Stimulated activated CD8-positive, alpha-beta memory T cell treated with anti-CD3 and anti-CD28 coated beads, Interleukin-12 subunit alpha, Interleukin-12 subunit beta, amount 100 ng/mL, for 1 hour (primary cell): ENCODE measurements at regions not wholly inside any gene's neighbourhood (a gene's known extent, or its start where the extent isn't known, plus 50 kb on each side); places are given as distances from the start of the nearest gene placed in this dataset.

Experiments
- DNase-seq: peaks from one replicate; pipeline ENCODE4 v3.0.0-alpha.2; 2020; ENCODE audit warnings: low read depth

DNA sequence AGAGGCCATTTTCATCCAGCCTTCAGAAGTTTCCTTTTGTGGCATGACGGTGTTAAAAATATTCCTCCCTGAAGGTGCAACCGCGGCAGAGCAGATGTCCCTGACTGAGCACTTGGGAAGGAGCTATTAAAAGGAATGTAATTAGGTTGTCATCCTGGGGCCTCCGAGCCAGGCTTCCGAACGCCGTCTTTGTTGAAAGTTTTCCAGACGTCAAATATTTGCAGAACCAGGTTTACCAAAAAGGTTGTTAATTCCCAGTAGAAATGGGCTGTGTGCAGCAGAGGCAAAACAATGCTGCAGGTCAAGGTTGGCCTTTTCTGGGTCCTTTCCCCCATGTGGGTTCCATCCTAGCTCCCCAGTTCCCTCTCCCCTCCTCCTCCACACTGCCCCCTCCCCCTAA is 88.8 kb upstream of the CALM2 start:
- no peak for DNase-seq

DNA sequence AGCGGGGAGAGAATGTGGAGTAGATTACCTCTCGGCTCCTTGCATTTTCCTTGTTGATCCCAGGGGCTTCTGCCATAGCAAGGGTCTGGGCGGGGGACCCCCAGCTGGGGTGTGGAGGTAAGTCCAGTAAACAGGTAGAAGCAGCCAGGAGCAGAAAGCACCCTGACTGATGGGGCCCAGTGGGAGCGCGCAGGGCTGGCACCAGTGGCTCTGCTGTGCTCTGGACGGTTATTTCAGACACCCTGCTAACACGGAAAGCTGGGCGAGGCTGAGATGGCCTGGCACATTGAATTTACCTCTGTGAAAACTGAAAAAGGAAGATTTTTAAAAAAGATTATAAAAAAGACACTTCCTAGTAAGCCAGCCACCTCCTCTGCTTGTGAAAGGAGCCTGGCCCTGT is 88.4 kb upstream of the CALM2 start:
- no peak for DNase-seq

DNA sequence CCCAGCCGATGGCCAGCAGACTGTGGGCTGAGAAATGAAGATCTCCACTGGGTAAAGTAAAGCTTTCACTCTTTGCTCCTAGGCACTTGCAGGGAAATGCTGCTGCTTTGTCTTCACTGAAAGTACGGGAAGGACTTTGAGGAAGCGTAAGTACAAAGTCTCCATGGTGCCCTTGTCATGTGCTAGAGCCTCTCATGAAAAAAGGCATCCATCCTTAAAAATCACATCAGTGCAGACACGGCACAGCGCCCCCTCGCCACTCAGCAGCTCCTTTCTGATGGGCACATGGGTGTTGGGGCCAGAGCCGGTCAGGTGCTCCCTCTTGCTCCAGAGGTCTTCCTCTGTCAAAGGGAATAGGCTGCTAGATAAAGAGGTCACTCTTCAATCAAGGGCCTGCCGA is 87.8 kb upstream of the CALM2 start:
- DNase-seq = no peak

DNA sequence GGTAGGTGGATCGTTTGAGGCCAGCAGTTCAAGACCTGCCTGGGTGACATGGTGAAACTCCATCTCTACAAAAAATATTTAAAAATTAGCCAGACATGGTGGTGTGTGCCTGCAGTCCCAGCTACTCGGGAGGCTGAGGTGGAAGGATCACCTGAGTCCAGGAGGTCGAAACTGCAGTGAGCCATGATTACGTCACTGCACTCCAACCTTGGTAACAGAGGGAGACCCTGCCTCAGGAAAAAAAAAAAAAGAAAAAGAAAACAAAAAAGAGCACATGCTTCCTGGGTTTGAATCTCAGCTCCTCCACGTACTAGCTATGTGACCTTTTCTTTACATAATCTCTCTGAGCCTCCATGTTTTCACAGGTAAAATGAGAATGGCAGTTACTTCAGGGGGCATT is 86.3 kb upstream of the CALM2 start:
- DNase-seq = no peak

DNA sequence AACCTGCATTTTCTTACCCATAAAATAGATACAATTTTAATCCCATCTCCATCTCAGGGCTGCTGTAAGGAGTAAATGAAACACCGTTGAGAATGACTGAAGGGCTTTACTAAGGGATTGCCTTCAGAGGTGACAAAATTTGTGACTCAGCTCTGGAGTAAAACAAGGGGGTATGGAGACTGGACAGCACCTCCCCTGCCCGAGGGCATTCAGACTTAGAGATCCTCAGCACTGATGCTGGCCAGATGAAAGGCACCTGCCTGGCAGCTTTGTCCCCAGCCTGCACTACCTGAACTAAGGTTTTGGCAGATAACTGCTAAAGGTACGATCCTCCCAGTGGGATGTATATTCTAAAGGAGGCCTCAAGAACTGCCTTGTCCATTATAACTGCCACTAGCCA is 84.7 kb upstream of the CALM2 start:
- DNase-seq = no peak

DNA sequence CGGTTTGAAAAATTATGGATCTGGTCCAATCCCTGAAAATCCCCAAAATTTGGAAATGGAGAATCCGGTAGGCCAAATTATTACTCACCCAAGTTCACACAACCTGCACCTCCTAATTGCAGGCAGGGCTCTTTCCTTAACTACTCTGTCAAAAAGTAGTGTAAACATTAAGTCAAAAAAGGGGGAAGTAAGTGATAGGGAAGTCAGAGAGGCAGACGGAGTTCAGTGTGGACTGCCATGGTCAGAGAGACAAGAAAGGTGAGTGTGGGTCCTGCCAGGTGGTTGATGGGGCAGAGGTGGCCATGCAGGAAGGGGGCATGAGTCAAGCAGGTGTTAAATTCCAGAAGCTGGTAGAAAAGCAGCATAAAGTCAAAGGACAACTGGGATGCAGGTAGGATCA is 83.5 kb upstream of the CALM2 start:
- no peak for DNase-seq

DNA sequence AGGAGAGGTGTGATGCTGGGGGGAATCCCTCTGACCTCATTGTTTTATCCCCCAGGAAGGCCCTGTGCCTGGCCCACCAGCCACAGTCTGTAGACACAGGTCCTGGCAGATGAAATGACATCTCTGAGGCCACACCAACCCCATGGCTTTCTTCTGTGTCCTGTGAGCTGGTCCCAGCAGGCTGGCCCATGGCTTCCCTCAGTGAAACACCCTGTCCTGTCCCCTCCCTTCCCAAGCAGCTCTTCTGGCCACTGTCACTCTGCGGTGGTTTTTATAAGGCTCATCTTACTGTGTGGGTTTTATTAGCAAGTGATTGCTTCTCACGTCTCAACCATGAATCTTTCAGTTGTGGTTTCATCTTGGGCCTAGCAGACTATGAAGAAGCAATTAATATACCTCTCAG is 81.6 kb upstream of the CALM2 start:
- DNase-seq = no peak

DNA sequence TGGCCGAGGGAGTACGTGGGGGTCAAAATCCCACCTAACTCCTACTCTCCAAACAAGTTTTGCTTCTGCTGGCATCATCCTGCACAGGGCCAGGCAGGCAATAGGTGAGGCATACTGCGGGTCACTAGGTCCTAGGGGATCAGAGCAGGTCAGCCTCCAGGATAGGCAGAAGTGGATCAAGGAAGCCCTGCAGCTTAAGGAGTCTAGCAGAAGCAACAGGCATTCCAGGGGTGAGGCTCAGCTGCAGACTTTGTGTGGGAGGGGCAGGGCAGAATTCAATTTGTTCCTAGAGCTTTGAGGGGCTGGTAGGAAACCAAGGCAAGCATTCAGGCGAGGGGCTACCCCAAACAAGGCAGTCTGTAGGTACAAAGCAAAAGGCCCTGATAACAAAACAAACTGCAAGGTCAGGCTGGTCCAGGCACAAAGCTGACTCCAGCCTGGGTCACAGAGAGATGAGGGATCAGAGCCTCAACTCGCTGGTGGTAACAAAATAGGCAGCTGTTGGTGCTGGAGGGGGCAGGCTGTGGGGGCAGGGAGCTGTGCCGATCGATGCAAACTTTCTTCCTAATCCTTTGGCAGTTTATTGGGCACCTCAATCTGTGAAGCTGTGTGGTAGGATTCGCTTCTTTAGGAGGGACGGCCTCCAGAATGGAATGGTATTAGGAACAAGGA is 80.2 kb upstream of the CALM2 start:
- no peak for DNase-seq

DNA sequence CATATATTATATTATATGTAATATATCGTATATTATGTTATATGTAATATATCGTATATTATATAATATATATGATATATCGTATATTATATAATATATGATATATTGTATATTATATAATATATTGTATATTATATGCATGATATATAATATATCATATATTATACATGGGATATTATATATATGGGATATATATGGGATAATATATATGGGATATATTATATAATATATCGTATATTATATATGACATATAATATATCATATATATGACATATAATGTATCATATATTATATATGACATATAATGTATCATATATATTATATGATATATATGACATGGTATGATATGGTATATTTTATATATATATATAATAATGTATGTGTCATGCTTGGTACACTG is 79.5 kb upstream of the CALM2 start:
- DNase-seq = no peak

DNA sequence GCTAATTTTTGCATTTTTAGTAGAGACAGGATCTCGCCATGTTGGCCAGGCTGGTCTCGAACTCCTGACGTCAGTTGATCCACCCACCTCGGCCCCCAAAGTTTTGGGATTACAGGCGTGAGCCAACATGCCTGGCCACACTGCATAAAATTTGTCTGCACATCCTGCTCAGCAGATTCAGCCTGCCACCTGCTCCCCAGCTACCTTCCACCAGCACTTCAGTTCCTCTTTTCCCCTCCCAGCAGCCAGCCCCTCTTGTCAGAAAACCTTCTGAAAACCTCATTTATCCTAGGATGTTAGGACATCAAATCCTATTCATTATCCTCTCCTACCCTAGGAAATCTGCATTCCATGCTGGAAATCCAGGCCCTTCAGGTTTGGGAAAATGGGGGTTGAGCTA is 78.2 kb upstream of the CALM2 start:
- DNase-seq = no peak

DNA sequence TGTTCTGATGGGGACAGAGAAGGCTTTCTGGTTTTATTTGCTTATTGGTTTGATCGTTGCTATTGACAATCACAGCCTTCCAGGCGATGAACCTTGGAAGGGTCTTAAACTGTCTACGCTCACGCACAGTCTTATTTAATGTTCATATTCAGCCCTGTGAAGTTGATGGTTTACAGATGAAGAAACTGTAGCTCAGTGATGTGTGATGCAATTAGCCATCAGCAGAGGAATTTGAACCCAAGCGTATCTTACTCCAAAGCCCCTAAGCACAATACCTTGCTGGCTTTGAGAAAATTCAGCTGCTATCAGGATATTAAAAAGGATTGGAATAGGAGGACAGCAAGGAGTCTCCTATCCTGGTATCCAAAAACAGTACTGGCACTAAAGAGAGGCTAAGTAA is 77.1 kb upstream of the CALM2 start:
- DNase-seq = no peak

DNA sequence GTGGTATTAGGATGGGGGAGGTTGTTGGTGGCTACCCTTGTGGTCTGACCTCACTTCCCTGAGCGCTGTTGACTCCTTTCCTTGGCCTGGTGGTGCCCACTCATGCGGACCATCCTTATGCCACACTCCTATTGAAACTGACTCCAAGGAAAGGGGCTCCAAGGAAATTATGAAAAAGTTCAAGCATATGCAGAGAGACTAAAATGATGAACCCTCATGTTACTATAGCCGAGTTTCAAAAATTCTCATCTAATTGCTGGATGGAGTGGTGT is 75.0 kb upstream of the CALM2 start:
- no peak for DNase-seq

DNA sequence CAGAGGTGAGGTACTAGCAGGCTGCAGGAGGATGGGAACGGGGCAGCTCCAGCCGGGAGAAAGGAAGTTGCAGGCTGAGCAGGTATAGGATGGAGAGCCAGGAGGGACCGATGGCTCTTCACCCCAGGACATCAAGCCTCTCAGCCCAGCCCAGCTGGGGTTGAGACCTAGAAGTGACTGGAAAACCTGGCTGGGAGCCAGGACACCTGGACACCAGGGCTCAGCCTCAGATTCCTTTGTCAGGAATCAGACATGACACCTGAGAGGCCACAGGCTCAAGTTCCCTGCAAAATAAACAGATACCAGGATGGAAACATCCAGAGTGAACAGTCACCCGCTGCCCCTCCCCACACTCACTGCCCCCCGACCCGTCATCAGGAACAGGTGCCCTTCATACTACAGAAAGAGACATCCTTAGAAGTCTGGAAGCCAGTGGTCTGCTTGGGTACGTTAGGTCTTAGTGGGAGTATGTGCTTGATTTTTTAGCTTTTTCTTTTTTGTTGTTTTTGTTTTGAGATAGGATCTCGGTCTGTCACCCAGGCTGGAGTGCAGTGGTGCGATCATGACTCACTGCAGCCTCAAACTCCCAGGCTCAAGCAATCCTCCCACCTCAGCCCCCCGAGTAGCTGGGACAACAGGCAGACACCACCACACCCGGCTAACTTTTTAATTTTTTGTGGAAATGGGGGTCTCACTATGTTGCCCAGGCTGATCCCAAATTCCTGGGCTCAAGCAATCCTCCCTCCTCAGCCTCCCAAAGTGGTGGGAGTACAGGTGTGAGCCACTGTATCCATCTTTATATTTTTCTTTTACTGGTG is 74.5 kb upstream of the CALM2 start:
- DNase-seq = no peak

DNA sequence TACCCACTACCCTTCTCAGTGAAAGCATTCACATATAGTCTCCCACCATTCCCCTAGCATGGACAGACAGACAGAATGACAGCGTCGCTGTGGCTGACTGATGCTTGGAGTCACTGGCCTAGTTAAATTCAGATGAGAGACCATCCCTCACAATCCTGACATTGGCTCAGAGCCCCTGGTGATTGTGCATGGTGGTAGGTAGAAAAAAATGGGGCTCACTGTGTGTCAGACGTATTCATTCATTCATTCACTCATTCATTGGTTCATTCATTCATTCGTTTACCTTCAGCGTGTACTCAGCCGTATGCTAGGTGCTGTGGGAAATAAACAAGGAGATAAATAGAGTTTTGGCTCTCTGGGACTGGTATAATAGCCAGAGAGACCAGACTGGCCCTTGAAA is 73.6 kb upstream of the CALM2 start:
- no peak for DNase-seq

DNA sequence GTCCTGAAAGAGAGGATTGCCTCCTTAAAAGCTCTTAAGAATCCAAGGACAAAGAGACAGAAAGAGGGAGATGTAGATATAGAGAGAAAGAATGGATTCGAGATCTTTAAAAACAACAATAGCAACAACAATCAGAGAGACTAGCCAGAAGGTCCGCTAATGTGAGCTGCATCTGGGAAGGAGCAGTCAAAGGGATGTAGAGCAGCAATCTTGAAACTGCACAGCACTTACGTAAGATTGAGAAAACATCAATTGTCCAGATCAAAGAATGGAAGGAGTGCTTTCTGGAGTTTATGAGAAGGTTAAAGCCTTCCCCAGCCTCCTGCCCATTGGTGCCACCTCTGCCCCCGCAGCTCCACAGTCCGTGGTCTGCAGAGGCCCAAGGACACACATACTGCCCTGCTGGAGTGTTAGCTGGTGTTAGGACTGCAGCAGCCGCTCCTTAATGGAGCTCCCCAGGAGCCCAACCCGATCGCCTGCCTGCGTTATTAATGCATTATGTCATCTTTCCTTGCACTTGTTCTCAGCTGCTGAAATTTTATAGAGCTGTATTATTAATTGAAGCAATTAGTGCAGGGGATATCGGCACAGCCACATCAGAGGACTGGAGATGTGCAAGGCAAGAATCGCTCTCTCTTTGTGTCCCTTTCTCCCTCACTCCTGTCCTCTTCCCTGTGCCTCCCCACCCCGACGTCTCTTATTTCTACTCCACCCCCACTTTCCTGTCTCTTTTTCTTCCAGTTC is 73.0 kb upstream of the CALM2 start:
- DNase-seq = no peak

DNA sequence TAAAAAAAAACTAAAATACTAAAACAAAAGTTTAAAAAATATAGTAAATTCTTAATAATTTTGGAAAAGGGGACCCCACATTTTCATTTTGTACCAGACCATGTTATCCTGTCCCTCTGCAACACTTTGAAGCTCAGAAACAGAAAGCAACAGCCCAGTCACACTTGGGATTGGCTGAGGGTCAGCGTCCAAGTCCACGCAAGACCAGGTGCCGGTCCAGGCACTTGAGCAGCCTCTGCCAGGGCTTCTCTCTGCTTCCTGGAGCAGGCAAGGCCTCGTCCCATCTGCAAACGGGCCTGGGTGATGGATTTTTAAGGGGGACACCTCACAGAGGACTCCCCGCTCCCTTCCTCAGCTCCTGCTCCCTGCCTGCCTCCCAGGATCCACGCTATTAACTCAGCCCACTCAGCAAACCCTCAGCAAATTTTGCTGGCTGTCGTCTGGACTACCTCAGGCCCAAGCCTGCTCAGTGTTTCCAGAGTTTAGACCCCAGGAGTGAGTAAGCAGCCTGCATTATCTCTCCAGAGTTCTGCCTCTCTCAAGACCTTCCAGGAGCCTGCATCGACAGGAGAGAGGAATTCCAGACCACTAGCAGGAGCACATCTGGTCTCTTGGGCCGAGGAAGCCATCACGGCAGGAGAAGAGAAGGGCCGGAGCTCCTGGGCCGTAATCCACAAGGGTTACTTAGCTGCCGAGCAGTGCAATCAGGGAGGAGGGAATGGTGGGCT is 67.4 kb upstream of the CALM2 start:
- DNase-seq = no peak

DNA sequence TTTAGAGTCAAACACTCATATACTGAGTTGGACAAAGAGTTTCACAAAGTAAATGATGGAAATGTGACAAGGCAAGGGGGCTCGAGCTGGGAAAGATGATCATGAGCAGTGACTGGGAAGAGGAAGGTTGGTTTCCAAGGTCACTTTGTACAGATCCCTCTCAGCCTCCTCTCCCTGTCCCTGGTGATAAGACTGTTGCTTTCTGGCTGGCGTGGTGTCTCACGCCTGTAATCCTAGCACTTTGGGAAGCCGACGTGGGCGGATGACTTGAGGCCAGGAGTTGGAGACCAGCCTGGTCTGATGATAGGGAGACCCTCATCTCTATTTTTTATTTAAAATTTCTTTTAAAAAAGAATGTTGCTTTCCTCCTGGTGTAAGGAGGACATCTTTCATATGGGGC is 65.4 kb upstream of the CALM2 start:
- no peak for DNase-seq

DNA sequence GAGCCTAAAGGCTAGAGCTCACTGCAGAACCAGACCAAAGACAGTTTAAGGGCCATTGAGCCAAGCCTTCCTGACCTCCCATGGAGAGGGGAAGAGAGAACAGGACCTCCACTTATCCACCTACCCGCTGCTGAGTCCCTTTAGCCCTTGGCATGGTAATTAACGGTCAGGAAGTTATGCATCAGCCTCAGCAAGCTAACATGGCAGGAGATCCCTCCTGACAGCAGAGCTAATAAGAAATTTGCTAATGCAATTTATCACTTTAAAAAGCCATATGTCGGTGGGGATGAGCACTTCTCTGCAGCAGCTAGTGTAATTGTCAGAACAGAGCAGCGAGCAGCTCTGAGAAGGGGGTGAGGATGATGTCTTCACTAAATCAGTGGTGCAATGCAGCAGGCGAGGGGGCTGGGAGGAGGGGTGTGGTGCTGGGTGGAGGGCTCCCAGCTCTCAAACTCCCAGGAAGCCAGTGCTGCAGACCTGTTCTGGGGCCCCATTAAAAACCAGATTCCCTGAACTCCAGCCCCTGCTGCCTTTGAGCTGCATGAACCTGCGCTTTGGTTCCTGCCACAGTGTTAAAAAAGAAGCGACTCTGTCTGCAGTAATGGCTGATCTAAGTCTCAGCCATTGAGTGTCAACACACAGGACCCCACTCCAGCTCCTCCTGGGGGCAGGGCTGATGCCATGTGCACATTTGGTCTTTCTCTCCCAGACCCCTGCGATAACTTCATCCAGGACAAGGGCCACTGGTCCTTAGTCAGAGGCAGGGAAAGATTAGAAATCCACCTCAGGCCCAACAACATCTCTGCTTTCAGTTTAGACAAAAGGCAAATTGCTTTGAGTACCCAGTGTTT is 63.0 kb upstream of the CALM2 start:
- no peak for DNase-seq

DNA sequence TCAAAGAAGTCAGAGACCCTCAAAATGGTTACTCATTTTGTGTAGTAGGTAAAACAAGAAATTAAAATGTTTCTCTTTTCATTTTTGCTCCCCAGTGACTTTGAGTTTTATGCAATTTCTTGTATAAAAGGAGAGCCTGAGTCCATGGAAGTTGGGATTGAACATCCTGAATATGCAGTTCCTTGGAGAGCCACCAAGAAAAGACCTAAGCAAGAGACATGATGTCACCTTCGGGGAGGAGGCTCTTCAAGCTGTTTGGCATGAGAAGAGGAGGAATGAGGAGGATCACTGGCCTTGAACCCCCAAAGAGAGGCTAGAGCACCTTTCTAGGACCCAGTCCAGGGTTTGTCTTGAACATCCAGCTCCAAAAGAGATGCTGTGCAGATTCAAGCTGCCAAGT is 62.3 kb upstream of the CALM2 start:
- no peak for DNase-seq

DNA sequence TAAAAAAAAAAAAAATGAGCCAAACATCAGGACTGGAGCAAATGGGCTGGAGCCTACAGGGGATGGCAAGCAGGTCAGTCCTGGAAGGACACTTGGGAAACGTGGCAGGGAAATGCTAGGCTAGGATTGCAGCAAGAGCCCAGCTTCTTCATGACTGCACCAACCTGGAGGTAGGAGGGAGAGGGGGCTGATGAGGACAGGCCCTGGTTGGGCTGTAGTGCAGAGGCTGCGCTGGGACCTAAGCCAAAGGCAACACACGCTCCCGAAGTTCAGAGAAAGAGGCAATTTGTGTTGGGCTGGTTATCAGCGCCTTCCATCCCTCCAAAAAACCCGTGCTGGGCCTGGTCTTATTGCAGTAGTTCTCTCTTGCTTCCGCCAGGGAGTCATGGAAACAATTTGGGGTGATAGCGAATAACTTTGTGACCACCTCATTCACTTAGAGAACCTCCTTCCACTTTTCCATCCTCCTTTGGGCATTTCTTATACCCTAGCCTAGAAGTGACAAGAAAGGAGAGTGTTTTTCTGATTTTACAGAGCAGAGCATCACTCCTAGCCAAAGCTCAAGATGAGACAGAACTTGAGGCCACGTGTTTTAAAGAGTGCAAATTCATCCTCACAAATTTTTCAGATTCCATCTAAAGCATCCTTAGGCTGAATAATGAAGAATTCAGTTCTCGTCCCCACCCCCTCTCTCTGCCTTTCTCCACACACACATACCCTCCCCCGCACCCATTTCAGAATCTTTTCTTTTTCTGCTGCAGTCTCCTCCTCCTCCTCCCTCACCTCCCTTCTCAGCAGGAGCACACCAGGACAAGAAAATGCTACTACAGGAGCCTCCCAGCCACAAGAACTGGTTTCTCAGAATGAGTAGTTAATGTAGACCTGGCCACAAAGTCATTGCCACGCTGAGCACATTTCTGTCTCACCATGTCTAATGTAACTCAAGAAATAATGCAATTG is 61.3 kb upstream of the CALM2 start:
- no peak for DNase-seq
